GM18907 (cell line): ENCODE measurements at regions not wholly inside any gene's neighbourhood (a gene's known extent, or its start where the extent isn't known, plus 50 kb on each side); places are given as distances from the start of the nearest gene placed in this dataset.

ENCODE experiments used
- ATAC-seq: cut with Tn5 transposase; IDR thresholded peaks from one replicate; pipeline ENCODE4 v1.9.1; 2021; ENCODE audit warnings: mild to moderate bottlenecking, moderate library complexity; ENCODE audit not compliant: unreplicated experiment

- no peak for ATAC-seq
Measured at GRCh38 chr5:123807177-123807945, 295.4 kb downstream of the CSNK1G3 start.

- ATAC-seq = no peak
Measured at GRCh38 chr5:123806644-123807043, 294.7 kb downstream of the CSNK1G3 start.

GRCh38 chr5:123805300-123805699, 293.3 kb downstream of the CSNK1G3 start:
- ATAC-seq = no peak

- no peak for ATAC-seq
Measured at GRCh38 chr5:123803359-123803758, 291.4 kb downstream of the CSNK1G3 start.

- ATAC-seq = no peak
Measured at GRCh38 chr5:123802298-123802951, 290.4 kb downstream of the CSNK1G3 start.

GRCh38 chr5:123800640-123801039, 288.7 kb downstream of the CSNK1G3 start:
- ATAC-seq = no peak

GRCh38 chr5:123795688-123796087, 283.7 kb downstream of the CSNK1G3 start:
- no peak for ATAC-seq

- no peak for ATAC-seq
Measured at GRCh38 chr5:123790226-123790625, 278.2 kb downstream of the CSNK1G3 start.

GRCh38 chr5:123787635-123788034, 275.7 kb downstream of the CSNK1G3 start:
- no peak for ATAC-seq

- no peak for ATAC-seq
Measured at GRCh38 chr5:123787136-123787535, 275.2 kb downstream of the CSNK1G3 start.

GRCh38 chr5:123786411-123786810, 274.4 kb downstream of the CSNK1G3 start:
- no peak for ATAC-seq

- no peak for ATAC-seq
Measured at GRCh38 chr5:123785162-123786071, 273.4 kb downstream of the CSNK1G3 start.

- no peak for ATAC-seq
Measured at GRCh38 chr5:123783421-123783820, 271.4 kb downstream of the CSNK1G3 start.

- ATAC-seq = no peak
Measured at GRCh38 chr5:123778641-123779040, 266.7 kb downstream of the CSNK1G3 start.

- ATAC-seq = no peak
Measured at GRCh38 chr5:123776761-123777160, 264.8 kb downstream of the CSNK1G3 start.

- no peak for ATAC-seq
Measured at GRCh38 chr5:123771715-123772114, 259.7 kb downstream of the CSNK1G3 start.

GRCh38 chr5:123763201-123763600, 251.2 kb downstream of the CSNK1G3 start:
- no peak for ATAC-seq

- ATAC-seq = no peak
Measured at GRCh38 chr5:123756816-123757215, 244.8 kb downstream of the CSNK1G3 start.

- ATAC-seq = no peak
Measured at GRCh38 chr5:123756318-123756665, 244.3 kb downstream of the CSNK1G3 start.

GRCh38 chr5:123755653-123756317, 243.8 kb downstream of the CSNK1G3 start:
- ATAC-seq = no peak

- ATAC-seq = no peak
Measured at GRCh38 chr5:123754908-123755307, 242.9 kb downstream of the CSNK1G3 start.
